Right hindlimb (tissue), 1 donor: ENCODE measurements at regions not wholly inside any gene's neighbourhood (a gene's known extent, or its start where the extent isn't known, plus 50 kb on each side); places are given as distances from the start of the nearest gene placed in this dataset.

Experiments
- DNase-seq: peaks from one replicate; pipeline ENCODE4 v3.0.0-alpha.2; 2018

DNA sequence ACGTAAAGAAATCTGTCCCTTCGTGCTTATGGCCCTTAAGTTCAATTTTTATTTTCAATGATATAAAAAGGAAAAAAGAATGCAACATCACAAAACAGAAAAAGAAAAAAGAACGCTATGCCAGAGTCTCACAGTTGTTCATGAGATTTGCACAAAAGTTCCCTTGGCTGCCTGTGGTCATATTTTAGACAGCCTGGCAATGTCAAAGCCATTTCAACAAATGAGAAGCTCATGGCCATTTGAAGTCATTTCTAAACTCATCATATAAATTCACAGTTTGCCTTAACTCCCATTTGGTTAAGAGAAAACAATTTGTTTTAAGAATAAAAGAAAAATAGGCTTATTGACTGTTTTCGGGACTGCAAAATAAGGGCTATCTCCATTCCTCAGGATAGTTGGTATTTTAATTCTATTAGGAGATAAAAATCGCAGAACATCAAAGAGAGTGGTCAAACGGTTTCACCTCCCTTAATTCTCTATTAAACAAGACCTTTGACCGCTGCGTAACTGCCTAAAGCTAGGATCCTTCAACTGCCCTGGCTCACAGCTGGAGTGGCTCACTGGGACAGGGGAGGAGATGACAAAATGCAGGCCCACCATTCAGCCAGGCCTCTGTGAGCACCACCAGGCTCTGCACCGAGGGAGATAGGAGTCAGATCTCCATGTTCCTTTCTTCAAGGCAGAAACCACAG is 119.2 kb upstream of the DAAM1 start:
- DNase-seq: no peak

DNA sequence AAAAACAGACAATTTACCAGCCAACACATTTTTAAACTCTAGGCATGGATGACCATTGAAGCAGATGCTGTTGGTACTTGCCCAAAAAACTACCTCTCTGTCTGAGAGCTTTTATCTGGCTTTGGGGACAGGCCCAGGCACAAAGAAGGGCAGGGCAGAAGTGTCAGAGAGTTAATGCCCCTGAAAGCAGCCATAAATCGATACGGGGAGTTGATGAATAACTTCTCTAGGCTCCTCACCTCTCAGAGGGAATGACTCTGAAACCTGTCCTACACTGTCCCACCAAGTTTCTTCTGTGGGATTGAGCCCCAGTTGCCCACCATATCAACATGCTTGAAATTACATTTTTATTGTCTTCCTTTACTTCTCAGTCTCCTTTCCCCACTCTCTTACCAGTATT is 113.0 kb upstream of the DAAM1 start:
- DNase-seq: no peak

DNA sequence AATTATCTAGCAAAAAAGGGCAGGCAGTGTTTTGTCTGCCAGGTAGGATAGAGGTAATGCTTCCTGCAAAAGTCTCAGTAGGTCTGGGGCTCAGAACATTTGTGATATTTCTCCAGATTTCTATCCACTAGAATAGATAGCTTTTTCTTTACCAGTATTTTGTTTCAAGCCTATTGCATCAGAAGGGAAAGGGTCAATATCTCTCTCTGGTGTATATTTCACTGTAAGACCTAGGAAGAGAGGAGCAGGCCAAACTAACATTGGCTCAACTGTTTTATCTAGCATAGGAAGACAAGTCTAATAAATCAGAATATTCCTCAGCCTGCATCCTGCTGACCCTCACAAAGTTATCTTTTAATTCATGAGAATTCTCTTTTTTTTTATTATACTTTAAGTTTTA is 106.7 kb upstream of the DAAM1 start:
- DNase-seq: no peak

DNA sequence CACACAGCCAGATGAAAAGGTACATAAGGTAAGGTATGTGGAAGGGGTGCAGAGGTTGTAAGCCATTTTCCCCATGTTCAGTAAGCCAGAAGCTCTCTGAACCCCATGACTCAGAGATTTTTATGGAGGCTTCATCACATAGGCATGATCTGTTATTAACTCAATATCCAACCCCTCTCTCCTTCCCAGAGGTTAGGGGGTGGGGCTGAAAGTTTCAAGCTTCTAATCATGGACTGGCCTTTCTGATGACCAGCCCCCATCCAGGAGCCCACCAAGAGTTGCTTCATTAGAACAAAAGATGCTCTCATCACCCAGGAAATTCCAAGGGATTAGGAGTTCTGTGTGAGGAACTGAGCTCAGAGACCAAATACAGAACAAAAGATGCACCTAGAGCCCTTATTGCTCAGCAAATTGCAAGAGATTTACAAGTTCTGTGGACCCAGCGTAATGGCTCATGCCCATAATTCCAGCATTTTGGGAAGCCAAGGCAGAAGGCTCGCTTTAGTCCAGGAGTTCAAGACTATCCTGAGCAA is 103.2 kb upstream of the DAAM1 start:
- no peak for DNase-seq

DNA sequence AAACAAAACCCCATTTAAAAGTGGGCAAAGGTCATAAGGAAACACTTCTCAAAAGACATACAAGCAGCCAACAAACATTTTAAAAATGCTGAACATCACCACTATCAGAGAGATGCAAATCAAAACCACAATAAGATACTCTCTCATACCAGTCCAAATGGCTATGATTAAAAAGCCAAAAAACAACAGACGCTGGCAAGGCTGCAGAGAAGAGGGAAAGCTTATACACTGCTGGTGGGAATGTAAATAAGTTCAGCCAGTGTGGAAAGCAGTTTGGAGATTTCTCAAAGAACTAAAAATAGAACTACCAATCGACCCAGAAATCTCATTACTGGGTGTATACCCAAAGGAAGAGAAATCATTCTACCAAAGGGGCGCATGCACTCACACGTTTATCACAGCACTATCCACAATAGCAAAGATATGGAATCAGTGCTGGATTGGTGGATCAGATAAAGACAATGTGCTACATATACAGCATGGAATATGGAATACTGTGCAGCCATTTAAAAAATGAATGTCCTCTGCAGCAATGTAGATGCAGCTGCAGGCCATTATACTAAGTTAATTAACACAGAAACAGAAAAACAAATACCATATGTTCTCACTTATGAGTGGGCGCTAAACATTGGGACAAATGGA is 102.1 kb upstream of the DAAM1 start:
- no peak for DNase-seq

DNA sequence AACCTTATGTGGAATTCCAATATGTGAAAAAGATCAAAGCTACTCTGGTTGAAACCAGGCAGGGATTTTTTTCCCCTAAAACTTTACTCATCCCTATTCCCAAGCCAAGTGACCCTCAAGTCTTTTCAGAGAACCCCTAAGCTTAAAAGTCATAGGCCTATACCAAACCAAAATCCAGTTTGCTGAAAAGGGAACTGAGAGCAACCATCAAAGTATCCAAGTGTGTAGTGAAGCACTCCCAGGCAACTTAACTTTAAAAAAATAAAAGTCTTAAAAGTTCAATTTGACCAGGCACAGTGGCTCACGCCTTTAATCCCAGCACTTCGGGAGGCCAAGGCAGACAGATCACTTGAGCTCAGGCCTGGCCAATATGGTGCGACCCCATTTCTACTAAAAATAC is 101.2 kb upstream of the DAAM1 start:
- no peak for DNase-seq

DNA sequence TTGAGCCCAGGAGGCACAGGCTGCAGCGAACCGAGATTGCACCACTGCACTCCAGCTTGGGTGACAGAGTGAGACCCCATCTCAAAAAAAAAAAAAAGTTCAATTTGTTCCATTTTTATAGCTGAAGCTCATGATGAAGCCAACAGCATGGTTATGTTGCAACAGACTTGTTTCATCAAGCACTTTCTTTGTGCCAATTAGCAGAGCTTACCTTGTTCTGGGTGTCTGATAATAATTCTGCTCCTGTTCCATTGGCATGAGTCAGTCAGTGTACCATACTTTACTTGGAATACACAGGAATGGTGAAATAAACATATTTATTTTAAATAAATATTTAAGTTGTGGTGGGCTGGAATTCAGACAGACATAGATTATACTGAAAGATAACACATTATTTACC is 100.8 kb upstream of the DAAM1 start:
- no peak for DNase-seq

DNA sequence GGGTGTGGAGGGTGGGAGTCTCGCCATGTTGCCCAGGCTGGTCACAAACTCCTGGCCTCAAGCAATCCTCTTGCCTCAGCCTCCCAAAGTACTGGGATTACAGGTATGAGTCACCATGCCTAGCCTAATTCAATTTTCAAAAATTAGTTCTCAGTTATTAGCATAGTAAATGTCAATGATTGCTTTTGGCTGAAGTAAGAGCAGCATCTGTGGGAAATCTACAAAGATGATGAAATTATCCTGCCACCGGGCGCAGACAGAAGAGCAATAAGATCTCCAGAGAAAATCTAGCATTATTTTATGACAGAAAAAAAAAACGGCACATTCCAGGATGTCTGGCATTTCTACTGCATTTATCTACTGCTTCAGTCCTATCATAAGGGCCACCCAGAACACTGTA is 97.9 kb upstream of the DAAM1 start:
- no peak for DNase-seq

DNA sequence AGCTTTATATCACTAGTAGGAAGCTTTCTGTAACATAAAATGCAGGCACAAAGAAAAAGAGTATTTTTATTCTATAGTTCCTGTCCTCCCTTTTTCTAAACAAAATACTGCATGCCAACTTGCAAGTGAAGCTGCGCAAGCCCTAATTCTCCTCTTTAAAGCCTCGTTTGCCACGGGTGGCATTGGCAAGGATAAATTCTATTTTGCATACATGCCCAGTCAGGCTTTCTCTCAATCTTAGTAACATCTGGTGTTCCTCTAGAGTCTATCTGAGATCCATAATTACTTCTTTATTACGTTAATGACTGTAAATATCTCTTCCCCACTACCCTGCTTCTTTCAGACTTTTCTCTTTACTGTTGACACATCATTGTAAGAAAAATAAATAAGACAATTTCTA is 97.1 kb upstream of the DAAM1 start:
- no peak for DNase-seq

DNA sequence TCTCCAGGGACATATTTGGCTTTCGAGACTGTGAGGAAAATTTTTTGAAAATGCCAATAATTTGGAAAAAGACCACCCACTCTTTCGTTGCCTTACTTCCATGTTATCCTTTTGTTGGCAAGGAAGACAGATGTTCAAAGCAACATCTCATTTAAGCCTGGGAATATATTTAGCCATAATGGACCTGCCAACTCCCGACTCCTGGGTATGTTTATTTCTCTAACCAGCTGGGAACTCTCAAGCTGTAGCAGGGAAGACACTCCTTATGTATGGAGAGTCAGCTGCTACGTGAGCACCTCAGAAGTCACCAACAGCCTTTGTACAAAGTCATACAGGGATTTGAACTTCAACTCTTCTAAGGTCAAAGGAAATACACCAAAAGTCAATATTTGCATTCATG is 96.5 kb upstream of the DAAM1 start:
- DNase-seq: no peak

DNA sequence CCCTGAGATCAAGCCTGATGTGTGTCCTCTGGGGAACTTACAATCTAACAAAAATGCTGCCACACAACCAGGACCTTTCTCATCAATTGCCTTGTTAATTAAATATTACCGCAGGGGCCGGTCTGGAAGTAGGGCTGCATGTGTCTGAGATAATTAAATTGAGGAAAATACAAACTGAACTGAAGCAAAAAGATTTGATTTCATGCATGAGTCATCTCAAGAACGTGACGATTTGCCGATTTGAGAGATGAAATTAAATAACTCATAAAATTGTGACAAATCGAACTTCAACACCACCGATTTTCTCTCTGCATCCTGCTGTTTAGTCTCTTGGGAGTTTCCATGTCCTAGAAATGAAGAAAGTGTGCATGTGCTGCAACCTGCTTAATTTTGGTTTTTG is 94.6 kb upstream of the DAAM1 start:
- no peak for DNase-seq

DNA sequence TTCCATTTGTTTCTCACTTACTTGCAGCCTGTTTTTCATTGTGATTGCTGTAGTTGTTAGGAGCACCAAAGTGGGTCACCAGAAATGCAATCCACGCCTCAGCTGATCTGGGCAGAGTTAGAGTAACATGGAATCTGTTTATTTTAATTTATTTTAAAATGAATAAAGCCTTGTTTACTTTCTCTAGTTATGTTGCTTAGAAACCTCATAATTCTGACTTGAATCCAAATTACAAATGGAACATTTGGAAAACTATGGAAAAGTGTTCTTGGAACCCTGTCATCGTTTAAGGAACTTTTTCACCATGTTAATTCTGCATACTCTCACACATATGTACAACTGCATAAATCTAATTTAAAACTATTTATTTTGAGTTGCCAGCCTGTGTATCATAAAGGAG is 92.2 kb upstream of the DAAM1 start:
- DNase-seq: peak; percentile 25

DNA sequence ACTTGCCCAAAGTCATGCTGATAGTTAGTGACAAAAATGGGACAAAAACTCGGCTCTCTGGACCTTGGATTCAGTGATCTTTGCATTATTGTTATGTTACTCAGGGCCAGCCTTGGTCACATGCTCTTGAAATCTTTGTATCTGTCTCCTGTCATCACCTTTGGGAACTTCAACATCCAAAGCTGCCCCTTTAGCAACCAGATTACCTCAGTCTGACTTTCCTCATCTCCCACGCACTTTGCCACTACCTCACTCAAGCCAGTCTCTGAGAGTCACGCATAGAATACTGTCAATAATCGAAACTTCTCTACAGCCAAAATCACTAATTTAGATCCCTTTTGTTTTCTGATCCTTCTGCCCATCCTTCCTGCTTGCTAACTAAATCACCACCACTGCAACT is 90.8 kb upstream of the DAAM1 start:
- no peak for DNase-seq

DNA sequence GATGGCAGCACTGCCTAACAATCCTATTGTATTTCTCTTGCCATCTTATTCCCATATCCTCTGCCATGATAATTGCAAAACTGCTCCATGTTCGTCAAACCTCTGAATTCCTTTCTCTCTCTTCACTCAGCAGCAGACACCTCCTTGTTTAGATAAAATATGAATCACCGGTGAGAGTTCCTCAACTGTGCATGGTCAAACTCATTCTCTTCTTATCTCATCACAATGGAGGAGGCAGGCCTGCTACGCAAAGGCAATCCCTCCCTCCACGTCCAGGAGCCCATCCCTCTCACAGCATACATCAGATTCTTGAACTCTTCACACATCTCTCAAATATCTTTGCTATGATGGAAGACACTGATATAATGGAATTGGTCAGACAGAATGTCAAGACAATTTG is 90.1 kb upstream of the DAAM1 start:
- no peak for DNase-seq

DNA sequence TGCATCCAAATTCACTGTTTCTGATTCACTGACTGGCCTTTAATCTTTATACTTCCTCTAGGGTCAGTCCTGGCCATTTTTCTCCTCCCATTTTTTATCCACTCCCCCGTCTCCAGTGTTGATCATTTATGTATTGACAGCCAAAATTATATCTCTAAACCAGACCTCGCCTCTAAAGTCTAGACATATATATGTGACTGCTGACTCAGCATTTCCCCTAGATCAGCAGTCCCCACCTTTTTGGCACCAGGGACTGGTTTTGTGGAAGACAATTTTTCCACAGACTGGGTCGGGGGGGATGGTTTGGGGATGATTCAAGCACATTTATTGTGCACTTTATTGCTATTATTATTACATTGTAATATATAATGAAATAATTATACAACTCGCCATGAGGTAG is 88.3 kb upstream of the DAAM1 start:
- no peak for DNase-seq

DNA sequence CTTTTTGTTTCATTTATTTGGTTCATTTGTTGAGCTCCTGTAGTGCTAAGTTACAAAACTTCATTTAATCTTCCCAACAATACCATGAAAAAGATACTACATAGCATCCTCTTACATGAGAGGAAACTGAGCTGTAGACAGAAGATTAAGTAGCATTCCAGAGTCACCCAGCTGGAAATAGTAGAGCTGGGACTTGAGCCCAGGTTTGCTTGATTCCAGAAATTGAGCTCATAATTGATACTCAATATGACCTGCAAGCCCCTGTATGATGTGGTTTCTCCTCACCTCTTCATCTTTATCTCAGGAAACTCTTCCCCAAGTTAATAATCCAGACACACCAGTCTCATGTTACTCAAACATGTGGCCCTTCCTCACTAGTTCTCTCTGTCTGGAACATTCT is 87.0 kb upstream of the DAAM1 start:
- no peak for DNase-seq

DNA sequence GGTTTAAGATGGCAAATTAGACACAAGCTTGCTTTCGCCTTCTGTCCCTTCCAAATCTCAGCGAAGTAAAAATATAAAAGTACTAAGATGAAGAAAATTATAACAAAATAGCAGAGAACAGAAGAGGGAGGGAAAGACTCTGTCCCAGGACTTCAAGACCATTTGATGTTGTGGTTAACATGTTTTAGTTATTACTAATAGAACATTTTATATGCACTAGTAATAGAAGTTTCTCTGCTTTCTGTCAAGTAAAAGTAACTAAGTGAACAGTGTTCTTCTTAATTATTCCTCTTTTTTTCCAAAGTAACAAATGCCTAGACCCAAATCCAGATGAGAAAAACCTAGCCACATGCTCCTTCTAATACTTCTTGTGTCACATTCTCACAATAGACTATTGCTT is 85.1 kb upstream of the DAAM1 start:
- DNase-seq: no peak

DNA sequence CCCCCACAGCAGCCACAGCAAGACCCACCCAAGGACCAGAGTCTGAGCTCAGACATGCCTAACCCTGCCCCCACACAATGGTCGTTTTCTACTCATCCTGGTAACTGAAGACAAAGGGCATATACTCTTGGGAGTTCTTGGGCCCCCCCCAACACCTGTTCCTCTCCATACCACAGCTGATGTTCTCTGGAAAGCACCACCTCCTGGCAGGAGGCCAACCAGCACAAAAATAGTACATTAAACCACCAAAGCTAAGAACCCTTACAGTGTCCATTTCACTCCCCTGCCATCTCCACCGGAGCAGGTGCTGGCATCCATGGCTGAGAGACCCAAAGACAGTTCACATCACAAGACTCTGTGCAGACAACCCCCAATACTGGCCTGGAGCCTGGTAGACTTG is 80.6 kb upstream of the DAAM1 start:
- DNase-seq: peak; percentile 55

DNA sequence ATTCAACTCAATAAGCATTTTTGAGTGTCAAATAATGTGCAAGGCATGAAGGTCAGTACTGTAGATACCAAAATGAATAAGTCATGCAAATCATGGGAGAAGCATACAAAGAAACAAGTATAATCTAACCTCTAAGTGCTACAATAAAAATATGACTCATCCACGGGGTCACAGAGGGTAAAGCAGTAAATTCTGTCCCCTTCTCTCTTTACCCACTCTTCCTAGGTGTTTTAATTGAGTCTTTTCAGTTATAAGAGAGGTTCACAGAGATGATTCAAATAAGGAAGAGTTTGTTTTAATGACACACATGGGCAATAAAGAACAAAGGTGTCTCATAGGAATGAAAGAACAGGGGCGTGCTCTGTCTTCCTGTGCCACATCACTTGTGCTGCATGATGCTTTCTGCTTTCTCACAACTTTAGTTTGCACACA is 71.5 kb upstream of the DAAM1 start:
- DNase-seq: no peak

DNA sequence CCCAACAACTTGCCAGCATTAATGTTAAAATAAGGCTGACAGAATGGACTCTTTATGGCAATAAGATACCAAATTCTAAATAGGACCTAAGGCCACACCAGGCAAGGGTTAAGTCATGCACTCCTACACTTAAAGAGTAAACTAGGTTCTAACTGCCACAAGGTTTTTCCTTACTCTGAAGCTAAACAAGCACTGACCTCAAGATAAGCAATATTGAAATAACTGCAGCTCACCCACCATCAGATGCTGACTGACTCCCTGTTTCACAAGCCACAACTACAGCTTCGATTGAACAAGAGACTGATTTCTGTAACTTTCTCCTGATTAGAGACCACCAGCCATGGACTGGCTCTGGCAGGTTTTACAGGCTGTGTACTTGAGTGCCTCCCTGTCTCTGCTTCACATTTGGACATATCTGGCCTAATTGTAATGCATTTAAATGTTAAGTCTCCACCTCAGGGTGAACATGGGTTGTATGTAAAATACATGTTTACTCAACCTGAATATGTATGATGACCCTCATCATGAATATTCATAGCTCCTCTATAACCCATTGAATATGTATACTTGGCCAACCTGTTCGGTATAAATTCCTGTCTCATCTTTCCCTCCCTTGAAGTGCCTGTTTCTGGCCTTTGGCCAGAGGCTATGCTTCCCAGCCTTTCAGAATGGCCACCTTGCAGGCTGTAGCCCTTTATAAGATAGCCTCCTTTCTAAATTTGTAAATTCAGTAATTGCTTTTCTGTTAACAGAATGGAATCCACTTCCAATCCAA is 70.5 kb upstream of the DAAM1 start:
- no peak for DNase-seq

DNA sequence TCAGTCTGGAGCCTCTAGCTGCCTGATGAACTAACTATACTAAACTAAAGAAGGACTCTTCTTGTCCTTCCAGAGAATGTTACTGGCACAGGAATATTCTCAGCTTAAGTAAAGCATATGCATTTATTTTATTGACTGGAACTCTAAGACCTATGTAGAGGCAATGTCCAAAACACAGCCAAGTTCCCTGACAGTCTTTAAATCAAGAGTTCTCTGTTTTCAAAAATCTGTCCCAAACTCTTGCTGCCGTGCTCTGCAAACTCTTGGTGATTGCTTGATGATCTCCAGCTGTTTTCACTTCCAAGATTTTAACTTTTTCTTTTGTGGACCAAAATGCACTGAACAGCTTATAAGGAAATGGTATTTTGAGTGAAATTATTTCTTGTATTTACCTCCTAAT is 67.5 kb upstream of the DAAM1 start:
- no peak for DNase-seq

DNA sequence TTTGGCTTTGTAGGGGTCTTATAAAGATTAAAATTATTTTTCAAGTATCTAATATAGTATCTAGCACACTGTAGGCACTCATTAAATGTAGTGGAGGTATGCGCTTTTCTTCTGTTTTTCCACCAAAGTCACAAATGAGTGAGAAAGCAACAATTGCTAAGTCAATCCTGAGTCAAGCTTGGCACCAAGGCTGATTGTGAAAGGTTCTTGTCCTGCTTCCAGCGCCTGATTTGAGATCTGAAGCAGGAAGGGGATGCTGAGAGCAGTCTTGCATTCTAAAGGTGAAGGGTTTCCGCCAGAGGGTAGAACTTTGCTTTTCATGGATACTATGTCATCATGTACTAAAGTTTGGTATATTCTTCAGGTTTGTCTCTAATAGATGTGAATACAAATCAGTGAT is 64.9 kb upstream of the DAAM1 start:
- no peak for DNase-seq

DNA sequence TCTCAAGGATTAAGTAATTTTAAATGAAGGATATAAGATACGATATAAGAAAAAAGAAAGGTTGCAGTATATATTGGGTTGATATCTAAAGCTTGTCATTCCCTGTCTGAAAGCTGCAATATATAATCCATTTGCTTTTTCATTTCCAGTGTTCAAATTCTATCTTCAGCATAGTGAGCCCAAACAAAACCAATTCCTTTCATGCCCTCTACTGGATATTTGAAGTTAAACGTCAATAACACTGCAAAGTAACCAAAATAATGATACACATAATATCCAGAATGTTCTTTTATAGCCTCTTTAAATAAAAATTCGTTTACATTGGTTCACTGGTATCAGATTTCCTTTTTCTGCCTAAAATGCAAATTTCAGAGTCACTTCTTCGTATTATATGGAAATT is 64.5 kb upstream of the DAAM1 start:
- no peak for DNase-seq

DNA sequence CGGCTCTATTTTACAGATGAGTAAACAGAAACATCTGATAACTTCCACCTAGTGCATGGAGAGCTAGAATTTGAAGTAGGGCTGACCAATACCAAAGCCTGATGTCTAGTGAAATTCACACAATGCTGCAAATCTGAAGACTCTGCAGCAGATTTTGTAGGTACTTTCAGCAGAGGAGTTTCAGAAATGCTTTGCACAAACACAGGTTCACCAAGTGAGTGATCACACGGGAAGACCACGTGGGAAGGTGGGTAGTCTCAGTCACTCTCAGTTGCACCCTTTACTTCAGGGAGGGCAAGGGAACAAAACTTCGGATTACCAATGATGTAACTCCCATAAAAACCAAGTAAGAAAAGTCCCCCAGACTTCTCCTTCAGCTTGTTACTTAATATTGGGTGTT is 63.3 kb upstream of the DAAM1 start:
- no peak for DNase-seq
